Mucosa of gallbladder (tissue), 1 donor: ENCODE measurements at regions not wholly inside any gene's neighbourhood (a gene's known extent, or its start where the extent isn't known, plus 50 kb on each side); places are given as distances from the start of the nearest gene placed in this dataset.

Experiments
- DNase-seq: peaks from one replicate; pipeline ENCODE4 v3.0.0-alpha.2; 2020; ENCODE audit warnings: low spot score
- donor health status: DM: no; HTN: no; CAD: no.

DNA sequence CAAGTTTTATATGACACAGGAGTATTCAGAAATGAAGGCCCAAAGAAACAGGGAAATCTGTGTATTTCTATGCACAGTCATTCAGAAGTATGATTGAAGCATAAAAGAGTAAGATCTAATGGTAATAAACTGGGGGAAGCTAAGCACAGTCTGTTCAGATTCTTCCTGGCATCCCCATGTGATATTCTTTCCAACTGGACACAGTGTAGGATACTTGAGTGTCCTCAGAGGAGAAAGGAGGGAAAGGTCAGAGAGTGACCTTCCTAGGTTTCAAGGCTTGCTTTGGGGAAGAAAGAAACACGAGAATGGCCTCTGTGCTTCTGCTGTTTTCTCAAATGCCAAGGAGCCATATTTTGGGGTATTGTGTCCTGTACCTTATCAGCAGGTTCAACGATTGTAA, 1798.4 kb upstream of the WWC1 start:
- no peak for DNase-seq

DNA sequence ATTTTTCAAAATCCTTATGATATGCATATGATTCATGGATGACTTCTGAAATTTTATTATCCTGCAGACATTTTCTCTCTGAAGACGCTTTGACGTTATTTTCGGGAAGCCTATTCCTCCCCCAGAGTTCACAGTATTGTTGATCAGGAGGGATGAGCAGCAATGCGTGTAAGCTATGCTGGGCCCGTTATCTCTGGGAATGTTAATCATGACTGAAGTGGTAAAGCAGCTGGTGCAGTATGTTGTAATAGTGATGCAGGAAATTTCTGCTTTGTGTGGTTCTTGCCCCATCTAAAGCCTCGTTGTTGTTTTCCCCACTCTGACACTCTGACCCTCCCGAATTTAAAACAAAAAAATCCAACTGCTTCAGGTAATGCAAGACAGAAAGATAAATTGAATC, 1797.8 kb upstream of the WWC1 start:
- DNase-seq, result no peak

GRCh38 chr5:166497496-166498104, 1793.8 kb upstream of the WWC1 start:
- DNase-seq, result no peak

GRCh38 chr5:166499447-166500240, 1791.8 kb upstream of the WWC1 start:
- no peak for DNase-seq

- DNase-seq, result no peak
Observed at GRCh38 chr5:166503506-166503905, 1787.9 kb upstream of the WWC1 start.

GRCh38 chr5:166505067-166505466, 1786.4 kb upstream of the WWC1 start:
- DNase-seq, result no peak

DNA sequence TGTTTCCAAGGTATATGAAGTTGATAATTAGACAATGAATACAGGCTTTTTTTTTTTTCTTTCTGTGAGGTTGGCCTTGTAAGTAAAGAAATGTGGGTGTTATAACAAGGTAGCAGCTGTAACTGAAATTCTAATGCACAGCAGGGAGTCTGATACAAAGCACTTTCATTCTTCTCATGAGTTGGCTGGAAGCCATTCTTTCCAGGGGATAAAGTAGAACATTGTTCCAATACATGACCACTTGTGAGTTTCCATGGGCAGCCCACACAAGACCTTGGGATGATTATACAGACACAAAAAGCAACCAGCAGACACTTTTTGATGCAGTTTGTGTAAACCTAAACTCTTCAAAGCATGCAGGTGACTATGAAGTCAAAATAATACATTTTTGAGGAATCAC, 1785.9 kb upstream of the WWC1 start:
- DNase-seq, result no peak

DNA sequence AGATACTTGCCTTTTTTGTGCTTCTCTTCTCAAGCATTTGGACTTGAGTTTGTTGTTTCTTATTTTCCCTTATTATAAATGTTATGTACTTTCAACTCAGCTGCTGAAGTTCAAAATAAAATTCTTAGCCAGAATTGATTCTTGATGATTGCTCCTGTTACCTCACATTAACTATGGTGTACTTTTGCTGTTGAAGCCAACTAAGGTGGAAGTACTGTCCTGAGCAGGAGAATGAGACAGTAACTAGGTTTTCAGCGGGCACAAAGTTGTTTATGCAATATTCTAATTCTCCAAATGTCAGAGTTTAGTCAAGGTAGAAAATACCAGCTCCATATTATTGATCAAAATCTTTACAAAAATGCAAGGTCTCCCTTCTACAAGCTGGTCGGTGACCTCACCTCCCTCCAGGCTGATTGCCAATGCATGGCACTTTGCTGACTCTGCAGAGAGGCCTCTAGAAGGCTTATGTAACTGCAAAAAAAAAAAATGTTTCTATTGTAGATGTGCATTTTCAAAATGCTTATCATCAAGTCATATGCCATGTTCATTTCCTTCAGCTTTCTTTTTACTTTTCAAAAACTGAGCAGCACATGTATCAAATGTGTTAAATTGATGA, 1783.5 kb upstream of the WWC1 start:
- no peak for DNase-seq

DNA sequence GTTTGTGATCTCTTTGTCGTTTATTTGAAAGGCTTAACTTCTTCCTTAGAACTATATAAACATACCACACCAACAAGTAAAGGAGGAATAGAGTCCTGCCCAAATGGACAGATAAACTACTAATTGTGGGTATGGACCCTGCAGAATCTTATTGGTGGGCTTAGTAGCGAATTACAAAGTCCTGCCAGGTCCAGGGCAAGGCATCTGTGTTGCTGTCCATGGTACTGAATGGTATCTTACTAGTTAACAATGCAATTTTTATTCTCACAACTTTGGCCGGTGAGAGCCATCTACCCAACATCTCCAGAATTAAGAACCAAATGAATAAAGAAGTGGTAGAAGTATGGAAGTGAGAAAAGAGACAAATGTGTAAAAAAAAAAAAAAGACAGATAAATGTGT, 1782.4 kb upstream of the WWC1 start:
- DNase-seq, result no peak

- no peak for DNase-seq
Observed at GRCh38 chr5:166517976-166518375, 1773.5 kb upstream of the WWC1 start.

GRCh38 chr5:166523206-166523605, 1768.2 kb upstream of the WWC1 start:
- no peak for DNase-seq

GRCh38 chr5:166529200-166529599, 1762.2 kb upstream of the WWC1 start:
- no peak for DNase-seq

DNA sequence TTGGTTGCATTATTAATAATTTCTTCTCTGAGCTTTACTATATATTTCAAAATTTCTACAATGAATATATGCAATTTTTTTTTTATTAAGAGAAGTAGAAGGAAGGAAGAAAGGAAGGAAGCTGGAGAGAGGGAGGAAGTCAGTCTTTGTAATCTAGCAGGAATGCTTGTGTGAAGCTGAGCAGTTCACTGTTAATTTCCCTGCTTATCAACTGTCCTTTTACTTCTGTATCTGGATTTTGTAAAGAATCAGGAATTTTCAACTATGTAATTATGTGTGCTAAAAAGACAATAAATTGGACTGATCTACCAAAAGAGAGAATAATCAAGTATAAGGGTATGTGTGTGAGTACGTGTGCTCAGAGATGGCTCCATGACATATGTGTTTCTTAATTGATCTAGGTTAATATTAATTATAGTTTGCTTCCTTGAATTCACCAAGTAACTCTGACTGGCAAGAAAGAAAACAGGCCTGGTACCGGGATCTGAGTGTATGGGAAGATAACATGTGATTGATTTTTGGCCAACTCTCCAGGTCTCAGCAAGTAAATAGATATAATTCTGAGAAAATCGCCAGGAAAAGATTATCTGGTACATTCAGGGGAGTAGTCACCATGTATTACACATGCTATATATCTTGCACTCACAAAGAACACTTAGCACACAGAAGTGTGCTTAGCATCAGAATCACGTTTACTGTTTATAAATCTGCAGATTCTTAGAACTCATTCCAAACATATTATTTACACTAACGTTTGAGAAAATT, 1758.8 kb upstream of the WWC1 start:
- DNase-seq, result no peak

GRCh38 chr5:166535641-166536040, 1755.8 kb upstream of the WWC1 start:
- DNase-seq, result no peak

DNA sequence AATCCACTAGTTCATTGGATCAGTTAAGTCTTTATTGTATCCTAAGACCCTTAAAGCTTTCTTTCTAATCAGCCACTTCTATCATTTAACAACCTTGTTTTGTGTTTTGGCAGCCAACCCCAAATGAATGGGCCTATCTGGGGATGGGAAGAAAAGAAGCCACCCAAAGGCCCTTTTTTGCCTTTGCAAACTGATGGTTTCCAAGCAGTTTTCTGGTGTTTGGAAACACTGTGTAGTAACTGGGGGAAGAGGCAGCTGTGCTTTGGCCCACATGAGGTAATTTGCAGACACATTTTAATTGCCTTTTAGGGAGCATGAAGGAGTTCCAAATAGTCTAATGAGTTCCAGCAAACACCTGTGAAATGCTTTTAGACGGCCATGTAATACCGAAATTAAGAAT, 1751.3 kb upstream of the WWC1 start:
- no peak for DNase-seq

GRCh38 chr5:166551384-166551783, 1740.1 kb upstream of the WWC1 start:
- no peak for DNase-seq

GRCh38 chr5:166553778-166554177, 1737.7 kb upstream of the WWC1 start:
- no peak for DNase-seq

DNA sequence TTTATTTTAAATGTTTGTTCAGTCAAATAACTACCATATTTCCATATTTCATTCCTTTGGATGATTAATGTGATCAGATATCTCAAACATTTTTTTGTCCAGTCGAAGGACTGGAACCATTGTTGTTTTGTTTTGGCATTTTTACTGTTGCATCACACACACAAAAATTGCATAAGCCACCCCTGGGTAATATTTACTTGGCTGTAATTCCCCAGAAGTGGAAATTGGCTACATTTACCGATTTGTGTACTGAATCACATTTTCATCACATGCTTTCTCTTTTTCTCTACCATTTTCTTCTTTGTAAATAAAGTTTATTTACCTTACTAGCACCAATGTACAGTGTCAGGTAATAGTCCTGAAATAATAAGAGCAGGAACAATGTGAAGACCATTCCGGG, 1729.7 kb upstream of the WWC1 start:
- DNase-seq, result no peak

DNA sequence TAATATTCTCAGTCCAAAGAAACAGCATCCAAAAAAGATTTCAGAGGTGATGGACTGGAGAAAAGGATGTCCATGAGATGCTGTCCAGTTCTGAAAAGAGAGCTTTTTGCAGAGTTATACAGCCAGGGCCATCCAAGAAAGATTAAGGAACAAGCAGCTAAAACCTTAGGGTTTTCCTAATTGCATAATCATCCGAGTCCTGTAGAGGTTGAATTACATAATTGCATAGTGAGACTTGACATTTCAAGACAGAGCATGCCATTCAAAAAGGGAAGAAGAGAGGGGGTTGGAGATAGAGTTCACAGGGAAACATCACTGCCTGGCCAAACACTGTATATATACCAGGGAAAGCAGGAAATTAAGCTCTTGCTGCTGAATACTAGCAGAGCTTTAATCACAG, 1729.2 kb upstream of the WWC1 start:
- DNase-seq, result no peak

- no peak for DNase-seq
Observed at GRCh38 chr5:166566725-166567124, 1724.7 kb upstream of the WWC1 start.

DNA sequence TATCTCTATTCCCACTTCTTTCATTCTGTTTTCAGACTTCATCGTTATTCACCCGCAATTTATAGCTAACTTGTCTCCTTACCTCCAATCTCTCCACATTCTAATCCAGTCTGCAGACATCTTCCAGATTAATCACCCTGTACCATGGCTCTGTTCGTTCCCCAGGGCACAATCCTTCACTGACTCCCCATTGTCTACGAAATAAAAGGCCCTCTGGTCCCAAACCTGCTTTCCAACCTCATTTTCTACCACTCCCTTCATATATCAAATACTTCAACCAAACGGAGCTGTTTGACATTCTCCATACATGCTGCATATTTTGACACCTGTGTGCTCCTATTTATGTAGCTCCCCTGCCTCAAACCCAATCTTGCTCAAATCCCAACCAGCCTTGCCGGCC, 1720.6 kb upstream of the WWC1 start:
- DNase-seq, result no peak

DNA sequence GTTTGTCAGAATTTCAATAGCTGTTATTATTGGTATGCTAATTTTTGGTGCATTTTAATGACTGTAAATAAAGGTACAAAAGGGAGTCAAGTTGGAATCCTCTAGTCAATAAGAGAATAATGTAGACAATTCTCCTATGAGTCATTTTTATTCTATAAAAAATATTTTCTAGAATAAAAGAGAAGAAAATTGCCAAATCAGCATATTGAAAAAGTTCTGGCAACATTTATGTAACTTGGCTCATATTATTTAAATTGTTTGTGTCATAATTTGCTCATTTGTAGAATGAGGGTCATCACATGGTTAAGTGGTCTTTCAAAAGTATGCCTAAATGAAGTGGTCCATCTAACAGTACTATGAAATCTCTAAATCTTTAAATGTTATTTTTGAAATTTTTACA, 1719.8 kb upstream of the WWC1 start:
- no peak for DNase-seq

GRCh38 chr5:166576323-166576722, 1715.1 kb upstream of the WWC1 start:
- no peak for DNase-seq
